ENCODE measurements at regions not wholly inside any gene's neighbourhood (a gene's known extent, or its start where the extent isn't known, plus 50 kb on each side); places are given as distances from the start of the nearest gene placed in this dataset.
A peak's percentile ranks its signal among the peaks of the same experiment; 100 is the strongest.

DNA sequence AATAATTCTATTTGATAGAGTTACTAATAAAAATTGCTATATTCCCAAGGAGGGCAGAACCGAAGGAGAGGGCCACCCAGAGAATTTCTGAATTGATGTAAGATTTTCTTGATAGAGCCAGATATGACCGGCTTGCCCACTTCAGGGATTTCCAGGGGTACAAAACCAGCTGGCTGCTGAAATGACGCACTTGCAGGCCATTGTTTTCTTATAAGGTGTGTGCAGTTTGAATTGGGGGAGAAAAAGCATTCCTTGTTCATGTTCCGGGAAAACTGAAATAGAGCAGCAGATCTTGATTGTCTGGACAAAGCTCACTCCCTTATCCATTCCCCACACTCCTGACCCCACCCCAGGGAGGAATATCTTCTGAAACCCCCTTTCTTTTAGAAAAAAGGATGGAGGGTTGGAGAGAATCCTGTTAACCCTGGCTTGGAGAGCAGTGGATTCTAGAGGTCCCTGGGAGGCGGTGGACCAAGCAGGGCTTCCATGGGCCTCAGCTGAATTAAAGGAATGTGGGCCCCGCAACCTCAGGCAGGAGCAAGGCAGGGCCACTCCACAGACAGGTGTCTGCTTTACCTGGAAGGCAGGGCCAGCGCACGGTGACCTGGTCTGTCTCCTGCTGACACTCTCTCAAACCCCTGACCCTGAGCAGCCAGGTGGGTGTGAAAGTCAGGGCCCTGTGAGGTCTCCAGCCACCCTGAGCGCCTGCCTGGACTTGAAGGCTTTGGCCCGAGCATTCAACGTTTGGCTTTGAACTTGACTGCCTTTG lies 96.4 kb downstream of the TMEM170B start:
- H3K27me3 ChIP-seq = no peaks in the 10 kb centered on the region
- no peak overlapping the region for H3K4me3 ChIP-seq
- no peaks in the 10 kb centered on the region for H3K36me3 ChIP-seq
- H3K9me3 ChIP-seq = no peaks in the 10 kb centered on the region
- no peak for DNase-seq

DNA sequence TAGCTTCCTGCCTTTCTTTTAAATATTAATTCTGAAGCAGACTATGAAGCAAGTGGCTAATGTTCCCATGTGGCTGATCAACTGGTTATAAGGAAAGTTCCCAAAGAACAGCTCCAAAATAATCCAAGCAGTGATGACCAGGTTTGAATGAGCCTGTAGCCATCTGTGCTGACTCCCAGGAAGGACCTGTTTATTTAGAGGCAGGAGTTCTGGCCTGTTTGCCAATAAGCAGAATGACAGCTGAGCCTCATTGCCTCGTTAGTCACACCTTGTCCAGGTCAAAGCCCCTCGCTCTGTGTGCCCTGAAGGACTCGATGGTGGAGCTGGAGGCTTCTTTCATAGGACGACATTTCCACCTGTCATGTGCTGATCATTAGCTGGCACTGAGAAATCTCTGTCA lies 97.4 kb downstream of the TMEM170B start:
- Histone ChIP-seq H3K27me3 (no peaks in the 10 kb centered on the region), H3K36me3 (no peaks in the 10 kb centered on the region), H3K9me3 (no peaks in the 10 kb centered on the region), H3K4me3 (no peak overlapping the region)
- DNase-seq = no peak

DNA sequence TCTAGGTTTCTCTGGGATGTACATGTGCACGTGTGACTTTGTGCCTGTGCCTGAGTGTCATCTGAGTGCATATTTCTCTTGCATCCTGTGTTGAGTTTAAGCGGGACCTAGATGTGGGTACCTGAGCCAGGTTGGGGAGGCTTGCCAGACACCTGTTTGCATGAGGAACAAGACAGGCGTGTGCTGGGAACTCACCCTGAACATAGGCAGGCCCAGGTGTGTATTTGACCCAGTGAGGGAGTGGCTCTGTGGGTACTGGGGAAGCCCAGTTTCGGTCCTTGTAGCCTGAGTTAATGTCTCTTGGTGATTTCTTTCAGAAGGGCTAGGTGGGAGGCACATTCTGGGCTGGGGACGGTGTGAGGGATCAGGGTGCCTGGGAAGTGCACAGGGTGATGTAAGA lies 98.6 kb downstream of the TMEM170B start:
- peaks cover 3% of the 10 kb centered on the region; the same call in 1 of the 2 replicates for H3K9me3 ChIP-seq
- H3K4me3 ChIP-seq = no peak overlapping the region
- no peaks in the 10 kb centered on the region for H3K27me3 ChIP-seq
- no peaks in the 10 kb centered on the region for H3K36me3 ChIP-seq
- no peak for DNase-seq

DNA sequence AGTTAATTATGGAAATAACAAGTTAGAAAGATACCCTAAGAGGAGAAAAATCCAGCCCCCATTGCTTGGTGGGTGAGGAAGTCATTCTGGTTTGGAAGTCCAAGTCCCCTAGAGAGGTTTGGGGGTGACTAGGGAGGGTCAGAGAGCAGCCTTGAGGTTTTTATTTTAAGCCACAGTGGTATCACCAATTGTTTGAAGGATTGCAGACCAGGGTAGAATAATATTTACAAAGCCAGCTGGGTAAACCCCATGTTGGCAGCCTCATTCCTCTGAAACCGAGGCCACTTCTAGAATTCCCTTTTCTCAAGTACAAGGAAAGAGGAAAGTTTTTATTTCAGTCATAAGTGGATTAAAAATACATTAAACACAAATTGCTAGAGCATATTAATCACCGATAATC lies 99.7 kb downstream of the TMEM170B start:
- H3K9me3 ChIP-seq = peaks cover 8% of the 10 kb centered on the region; the same call in 1 of the 2 replicates
- DNase-seq = no peak
- no peaks in the 10 kb centered on the region for H3K27me3 ChIP-seq
- no peak overlapping the region for H3K4me3 ChIP-seq
- H3K36me3 ChIP-seq = no peaks in the 10 kb centered on the region

DNA sequence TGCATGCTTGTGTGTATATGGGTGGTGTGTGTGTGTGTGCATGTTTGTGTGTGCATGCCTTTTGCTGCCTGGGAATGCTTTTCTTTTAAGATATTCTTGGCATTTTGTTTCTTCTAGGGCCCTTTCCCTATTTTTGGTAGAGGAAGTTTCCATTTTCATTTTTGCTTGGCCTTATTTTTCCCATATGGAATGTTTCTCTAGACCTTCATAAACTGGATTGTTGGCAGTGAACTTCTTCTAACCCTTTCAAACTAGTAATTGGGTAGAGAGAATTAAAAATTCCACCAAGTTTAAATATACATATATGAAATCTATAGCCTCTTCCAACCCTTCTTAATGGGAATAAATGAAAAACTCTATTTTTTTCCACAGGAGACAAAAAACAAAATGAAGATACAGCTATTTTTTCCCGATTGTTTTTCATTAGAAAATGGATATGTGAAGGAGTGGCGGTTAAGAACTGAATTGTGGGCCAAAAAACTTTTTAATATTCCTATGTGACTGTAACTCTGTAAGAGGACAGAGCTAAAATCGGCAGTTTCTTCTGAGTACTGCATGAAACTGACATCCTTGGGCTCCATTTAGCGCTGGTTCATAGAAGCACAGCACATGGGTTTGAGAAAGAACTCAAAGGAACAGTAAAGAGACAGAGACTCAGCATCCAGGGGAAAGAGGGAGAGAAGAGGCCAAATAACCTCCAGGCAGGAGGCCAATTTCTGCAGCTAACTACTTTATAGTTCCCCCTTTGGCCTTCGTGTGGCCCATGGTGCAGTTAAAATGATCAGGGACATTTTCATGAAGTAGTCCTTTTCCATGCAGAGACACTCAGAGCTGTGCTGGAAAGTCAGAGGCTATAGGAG lies 102.1 kb downstream of the TMEM170B start:
- Histone ChIP-seq H3K4me3 (no peak overlapping the region), H3K27me3 (no peaks in the 10 kb centered on the region), H3K9me3 (peaks cover 13% of the 10 kb centered on the region; the same call in 1 of the 2 replicates), H3K36me3 (no peaks in the 10 kb centered on the region)
- no peak for DNase-seq

DNA sequence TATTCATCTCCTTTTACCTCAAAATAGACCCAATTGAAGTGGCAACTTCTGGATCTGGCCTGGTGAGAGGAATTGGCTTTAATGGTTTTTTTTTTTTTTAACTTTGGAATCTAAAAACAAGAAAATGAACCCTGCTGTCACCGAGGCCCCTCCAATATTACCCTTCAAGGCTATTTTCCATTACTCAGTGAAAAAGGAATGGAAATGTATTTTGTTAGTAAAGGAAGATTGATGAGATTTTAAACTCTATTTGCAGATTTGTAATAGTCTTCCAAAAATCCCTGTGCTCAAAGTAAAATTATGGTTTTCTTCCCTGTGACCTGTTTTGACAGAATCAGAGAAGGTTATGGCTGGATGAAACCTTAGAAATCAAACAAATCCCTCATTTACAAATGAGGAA lies 102.9 kb downstream of the TMEM170B start:
- Histone ChIP-seq H3K27me3 (no peaks in the 10 kb centered on the region), H3K9me3 (peaks cover 13% of the 10 kb centered on the region; the same call in 1 of the 2 replicates), H3K36me3 (no peaks in the 10 kb centered on the region), H3K4me3 (no peak overlapping the region)
- no peak for DNase-seq

DNA sequence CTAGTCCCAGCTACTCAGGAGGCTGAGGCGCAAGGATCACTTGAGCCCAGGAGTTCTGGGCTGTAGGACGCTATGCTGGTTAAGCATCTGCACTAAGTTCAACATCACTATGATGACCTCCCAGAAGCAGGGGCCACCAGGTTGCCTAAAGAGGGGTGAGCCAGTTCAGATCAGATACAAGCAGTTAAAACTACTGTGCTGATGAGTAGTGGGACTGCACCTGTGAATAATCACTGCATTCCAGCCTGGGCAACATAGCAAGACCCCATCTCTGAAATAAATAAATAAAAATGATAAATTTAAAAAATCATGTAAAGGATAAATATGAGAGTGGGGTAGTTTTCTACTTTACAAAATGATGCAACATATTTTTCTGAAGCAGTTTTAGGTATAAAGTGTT lies 106.5 kb downstream of the TMEM170B start:
- Histone ChIP-seq H3K9me3 (peaks cover 23% of the 10 kb centered on the region), H3K36me3 (no peaks in the 10 kb centered on the region), H3K27me3 (no peaks in the 10 kb centered on the region), H3K4me3 (no peak overlapping the region)
- no peak for DNase-seq

DNA sequence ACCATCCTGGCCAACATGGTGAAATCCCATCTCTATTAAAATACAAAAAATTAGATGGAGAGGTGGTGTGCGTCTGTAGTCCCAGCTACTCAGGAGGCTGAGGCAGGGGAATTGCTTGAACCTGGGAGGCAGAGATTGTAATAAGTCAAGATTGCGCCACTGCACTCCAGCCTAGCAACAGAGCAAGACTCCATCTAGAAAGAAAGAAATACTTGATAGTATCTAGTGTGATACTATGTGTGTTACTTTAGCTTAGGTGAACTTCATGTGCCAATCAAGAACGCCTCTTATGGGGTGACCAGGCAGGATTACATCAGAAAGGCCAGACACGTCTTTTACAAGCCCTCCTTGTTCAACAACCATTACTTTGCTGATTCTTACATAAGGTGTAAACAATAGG lies 107.1 kb downstream of the TMEM170B start:
- H3K36me3 ChIP-seq = no peaks in the 10 kb centered on the region
- no peaks in the 10 kb centered on the region for H3K27me3 ChIP-seq
- DNase-seq = no peak
- H3K9me3 ChIP-seq = peaks cover 27% of the 10 kb centered on the region
- no peak overlapping the region for H3K4me3 ChIP-seq

DNA sequence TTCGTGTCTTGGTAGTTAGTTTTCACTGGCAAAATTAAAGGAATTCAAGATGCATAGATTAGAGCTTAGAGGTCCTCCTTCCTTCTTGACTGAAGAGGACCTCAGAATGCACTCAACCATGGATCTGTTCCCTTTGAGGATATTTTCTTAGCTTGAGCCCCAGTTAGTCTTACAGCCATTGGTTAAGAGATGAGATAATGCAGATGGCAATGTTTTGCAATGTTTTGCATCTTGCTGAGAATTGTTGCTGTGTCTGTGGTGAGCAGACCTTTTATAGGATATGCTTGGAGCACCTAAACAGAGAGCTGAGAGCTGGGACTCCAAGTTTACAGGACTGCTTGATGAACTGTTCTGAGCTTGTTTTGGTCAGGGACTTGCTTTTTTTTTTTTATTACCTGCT lies 107.5 kb downstream of the TMEM170B start:
- Histone ChIP-seq H3K27me3 (no peaks in the 10 kb centered on the region), H3K36me3 (no peaks in the 10 kb centered on the region), H3K4me3 (no peak overlapping the region), H3K9me3 (peaks cover 27% of the 10 kb centered on the region)
- DNase-seq = no peak

DNA sequence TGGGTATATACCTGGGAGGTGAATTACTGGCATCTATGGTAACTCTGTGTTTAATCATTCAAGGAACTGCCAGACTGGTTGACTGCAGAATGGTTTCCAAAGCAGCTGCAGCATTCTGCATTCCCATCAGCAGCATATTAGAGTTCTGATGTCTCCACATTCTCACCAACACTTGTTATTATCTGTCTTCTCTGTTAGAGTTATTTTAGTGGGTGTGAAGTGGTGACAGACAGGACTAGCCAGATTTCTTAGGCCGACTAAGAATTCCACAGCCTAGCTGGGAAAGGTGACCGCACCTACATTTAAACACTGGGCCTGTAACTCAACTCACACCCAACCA lies 110.9 kb downstream of the TMEM170B start:
- DNase-seq = no peak
- Histone ChIP-seq H3K9me3 (peaks cover 14% of the 10 kb centered on the region), H3K36me3 (no peaks in the 10 kb centered on the region), H3K27me3 (no peaks in the 10 kb centered on the region), H3K4me3 (no peak overlapping the region)

DNA sequence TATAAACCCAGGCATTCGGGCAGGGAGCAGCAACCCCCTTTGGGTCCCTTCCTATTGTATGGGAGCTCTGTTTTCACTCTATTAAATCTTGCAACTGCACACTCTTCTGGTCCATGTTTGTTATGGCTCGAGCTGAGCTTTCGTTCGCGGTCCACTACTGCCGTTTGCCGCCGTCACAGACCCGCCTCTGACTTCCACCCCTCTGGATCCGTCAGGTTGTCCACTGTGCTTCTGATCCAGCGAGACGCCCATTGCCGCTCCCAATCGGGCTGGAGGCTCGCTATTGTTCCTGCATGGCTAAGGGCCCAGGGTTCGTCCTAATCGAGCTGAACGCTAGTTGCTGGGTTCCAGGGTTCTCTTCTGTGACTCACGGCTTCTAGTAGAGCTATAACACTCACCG lies 111.3 kb downstream of the TMEM170B start:
- Histone ChIP-seq H3K27me3 (no peaks in the 10 kb centered on the region), H3K36me3 (no peaks in the 10 kb centered on the region), H3K4me3 (no peak overlapping the region), H3K9me3 (peaks cover 14% of the 10 kb centered on the region)
- no peak for DNase-seq

DNA sequence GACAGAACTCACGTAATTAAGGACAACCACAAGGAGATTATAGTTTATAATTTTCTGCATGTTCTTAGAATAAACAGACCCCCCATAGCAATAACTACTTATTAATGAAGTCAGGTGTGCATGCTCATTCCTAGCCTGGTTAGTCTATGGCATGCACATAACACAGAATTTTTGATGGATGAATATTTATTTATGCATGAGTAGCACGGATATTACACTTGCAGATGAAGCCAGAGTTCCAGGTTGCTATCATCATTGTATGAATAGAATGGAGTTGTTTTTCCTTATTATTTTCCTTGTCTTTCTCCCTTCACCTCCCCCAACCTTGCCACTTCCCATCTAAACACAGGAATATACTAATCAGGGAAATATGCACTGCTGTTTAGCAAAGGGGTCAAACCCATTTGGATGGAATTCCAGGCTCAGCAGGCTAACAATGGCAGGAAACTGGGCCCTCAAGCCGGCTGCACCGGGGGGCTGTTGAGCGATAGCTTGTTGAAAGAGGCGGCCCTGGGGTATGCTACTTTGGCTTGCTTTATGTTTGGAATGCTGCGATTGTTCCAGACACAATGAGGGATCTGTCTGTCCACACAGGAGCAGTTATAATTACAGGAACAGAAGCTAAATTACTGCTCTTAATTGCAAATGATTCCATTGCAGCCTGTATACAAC lies 112.6 kb downstream of the TMEM170B start:
- H3K36me3 ChIP-seq = no peaks in the 10 kb centered on the region
- peak; percentile 91 for DNase-seq
- no peak overlapping the region for H3K4me3 ChIP-seq
- H3K9me3 ChIP-seq = peaks cover 14% of the 10 kb centered on the region
- H3K27me3 ChIP-seq = no peaks in the 10 kb centered on the region

DNA sequence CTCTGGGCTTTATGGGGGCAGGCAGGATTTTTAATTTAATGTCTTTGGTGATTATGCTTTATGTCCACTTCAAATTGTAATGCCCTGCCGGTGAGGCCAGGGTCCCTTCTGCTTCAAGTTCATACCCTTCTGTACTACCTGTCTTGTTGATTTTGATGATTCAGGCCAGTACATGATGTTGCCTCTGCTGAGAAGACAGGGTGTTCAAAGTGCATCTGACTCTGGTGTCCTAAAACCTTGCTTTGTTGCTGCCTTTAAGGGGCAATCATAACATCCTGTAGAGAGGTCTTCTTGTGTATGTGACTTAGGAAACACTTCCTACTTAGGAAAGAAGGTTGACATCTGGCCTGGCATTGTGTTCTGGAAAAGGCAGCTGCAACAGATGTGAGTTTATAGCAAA lies 113.2 kb downstream of the TMEM170B start:
- Histone ChIP-seq H3K4me3 (no peak overlapping the region), H3K27me3 (no peaks in the 10 kb centered on the region), H3K9me3 (peaks cover 14% of the 10 kb centered on the region), H3K36me3 (no peaks in the 10 kb centered on the region)
- no peak for DNase-seq

DNA sequence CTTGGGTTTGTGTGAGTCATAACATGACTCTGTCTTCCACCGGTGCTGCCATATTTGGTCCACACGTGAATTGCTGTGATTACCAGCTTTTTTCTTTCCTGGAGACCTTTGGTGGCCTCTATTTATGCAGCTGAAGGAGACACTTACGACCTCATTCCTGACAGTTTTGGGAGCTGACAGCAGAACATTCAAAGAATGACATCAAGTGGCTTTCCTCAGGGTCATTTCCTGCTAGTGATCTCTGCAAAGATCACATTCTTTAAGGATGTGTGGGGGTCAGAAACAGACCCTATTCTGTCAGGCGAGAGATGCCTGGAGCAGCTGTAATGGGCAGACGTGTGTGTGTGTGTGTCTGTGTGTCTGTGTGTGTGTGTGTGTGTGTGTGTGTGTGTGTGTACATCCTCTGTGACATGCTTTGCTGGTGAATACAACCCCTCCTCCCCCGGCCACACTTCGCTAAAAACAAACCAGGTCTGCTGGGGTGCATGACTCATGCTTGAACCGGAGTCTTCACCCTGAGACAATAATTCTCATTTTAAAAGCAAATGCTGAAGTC lies 115.6 kb downstream of the TMEM170B start:
- peak; percentile 87 for DNase-seq
- no peaks in the 10 kb centered on the region for H3K36me3 ChIP-seq
- no peaks in the 10 kb centered on the region for H3K27me3 ChIP-seq

DNA sequence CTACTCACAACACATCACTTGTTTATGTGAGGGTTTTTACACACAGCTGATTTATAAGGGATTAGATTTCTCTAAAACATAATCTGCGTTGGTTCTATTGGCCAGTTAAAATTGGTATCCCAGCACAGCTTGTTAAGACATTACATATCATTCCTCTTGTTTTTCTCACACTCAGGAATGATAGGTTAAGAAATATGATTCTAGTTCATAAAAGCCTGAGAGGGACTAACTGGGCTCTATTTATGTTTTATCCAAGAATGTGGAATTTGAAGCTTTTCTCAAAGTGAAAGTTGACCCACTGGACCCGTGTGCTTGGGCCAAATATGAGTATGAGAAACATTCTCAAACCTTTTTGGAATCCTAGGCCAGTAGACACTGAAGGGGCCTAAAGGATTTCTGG lies 117.3 kb downstream of the TMEM170B start:
- no peaks in the 10 kb centered on the region for H3K36me3 ChIP-seq
- no peak overlapping the region for H3K4me3 ChIP-seq
- DNase-seq = no peak
- no peaks in the 10 kb centered on the region for H3K27me3 ChIP-seq
- no peaks in the 10 kb centered on the region for H3K9me3 ChIP-seq

More for the DNA sequence above, 115.6 kb downstream of the TMEM170B start:
- H3K4me3 ChIP-seq = no peak overlapping the region
- peaks cover 12% of the 10 kb centered on the region for H3K9me3 ChIP-seq

DNA sequence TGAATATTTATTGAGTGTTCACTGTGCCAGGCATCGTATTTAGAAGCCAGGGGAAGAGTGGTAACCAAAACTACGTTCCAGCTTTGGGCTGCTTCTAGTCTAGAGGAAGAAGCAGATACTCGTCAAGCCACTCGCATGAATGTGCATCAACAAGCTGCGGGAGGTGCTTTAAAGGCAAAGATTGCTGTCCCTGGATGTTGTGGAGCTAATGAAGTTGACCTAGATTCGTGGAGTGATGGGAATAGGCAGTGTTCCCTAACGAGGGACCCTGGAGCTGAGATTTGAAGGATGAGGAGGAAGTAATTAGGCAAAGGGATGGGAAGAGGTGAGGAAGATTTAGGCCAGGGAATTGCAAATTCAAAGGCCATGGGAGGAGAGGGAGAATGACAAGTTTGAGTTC lies 118.9 kb downstream of the TMEM170B start:
- H3K36me3 ChIP-seq = no peaks in the 10 kb centered on the region
- DNase-seq = no peak
- H3K9me3 ChIP-seq = no peaks in the 10 kb centered on the region
- no peaks in the 10 kb centered on the region for H3K27me3 ChIP-seq
- no peak overlapping the region for H3K4me3 ChIP-seq

DNA sequence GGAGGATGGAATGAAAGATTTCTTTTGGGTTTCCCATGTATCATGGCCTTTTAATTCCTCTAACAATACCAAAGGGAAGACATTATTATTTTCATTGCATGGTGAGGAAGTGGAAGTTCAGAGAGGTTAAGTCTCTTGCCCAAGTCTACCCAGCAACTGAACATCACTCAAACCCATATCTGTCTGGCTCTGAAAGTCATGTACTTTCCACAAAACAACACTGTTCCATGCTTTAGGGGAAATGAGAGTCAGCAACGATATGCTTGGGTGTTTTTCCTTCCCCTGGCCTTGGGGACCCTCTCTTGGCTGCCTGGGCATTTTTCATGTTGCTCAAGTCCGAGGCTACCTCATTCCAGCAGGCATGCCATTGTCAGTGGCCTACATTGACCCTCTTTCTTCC lies 118.8 kb downstream of the ADTRP start:
- Histone ChIP-seq H3K36me3 (no peaks in the 10 kb centered on the region; the same call in 1 of the 2 replicates), H3K4me3 (no peak overlapping the region), H3K9me3 (peaks cover 7% of the 10 kb centered on the region), H3K27me3 (no peaks in the 10 kb centered on the region)
- no peak for DNase-seq
